H9 (cell line): ENCODE measurements at regions not wholly inside any gene's neighbourhood (a gene's known extent, or its start where the extent isn't known, plus 50 kb on each side); places are given as distances from the start of the nearest gene placed in this dataset.

ENCODE experiments used
- DNase-seq: peaks from one replicate; pipeline ENCODE4 v3.0.0-alpha.2; 2017
- H2AFZ ChIP-seq: one replicate; pipeline ENCODE4 v1.6.1; 2013; ENCODE audit warnings: mild to moderate bottlenecking, low read length, control low read depth, moderate library complexity
- H2AK5ac ChIP-seq: 2 replicates; pipeline ENCODE4 v1.6.1; 2013; ENCODE audit warnings: low read length, control low read depth, mixed read lengths; ENCODE audit not compliant: insufficient read length
- H2BK120ac ChIP-seq: one replicate; pipeline ENCODE4 v1.6.1; 2013; ENCODE audit warnings: low read depth, mild to moderate bottlenecking, low read length, control low read depth, inconsistent platforms; ENCODE audit not compliant: poor library complexity, severe bottlenecking
- H2BK12ac ChIP-seq: 2 replicates; pipeline ENCODE4 v1.6.1; 2013; ENCODE audit warnings: low read length, control low read depth, mixed read lengths, low read depth; ENCODE audit not compliant: insufficient read length
- H2BK15ac ChIP-seq: 2 replicates; pipeline ENCODE4 v1.6.1; 2013; ENCODE audit warnings: low read depth, low read length, control low read depth
- H2BK20ac ChIP-seq: one replicate; pipeline ENCODE4 v1.6.1; 2013; ENCODE audit warnings: low read depth, mild to moderate bottlenecking, low read length, control low read depth, inconsistent platforms; ENCODE audit not compliant: poor library complexity, severe bottlenecking
- H2BK5ac ChIP-seq: 2 replicates; pipeline ENCODE4 v1.6.1; 2013; ENCODE audit warnings: low read length, control low read depth, mixed read lengths; ENCODE audit not compliant: insufficient read length
- H3K14ac ChIP-seq: 2 replicates; pipeline ENCODE4 v1.6.1; 2013; ENCODE audit warnings: low read length, control low read depth; ENCODE audit not compliant: insufficient read depth
- H3K18ac ChIP-seq: 2 replicates; pipeline ENCODE4 v1.6.1; 2013; ENCODE audit warnings: low read depth, mild to moderate bottlenecking, mixed read lengths, low read length, control low read depth; ENCODE audit not compliant: insufficient read length
- H3K23ac ChIP-seq: 2 replicates; pipeline ENCODE4 v1.6.1; 2013; ENCODE audit warnings: low read length, control low read depth, mixed read lengths, low read depth; ENCODE audit not compliant: insufficient read length
- H3K23me2 ChIP-seq: 2 replicates; pipeline ENCODE4 v1.6.1; 2013; ENCODE audit warnings: low read depth, mild to moderate bottlenecking, mixed read lengths, low read length, control low read depth; ENCODE audit not compliant: insufficient read length, poor library complexity, severe bottlenecking
- H3K27ac ChIP-seq: 2 replicates; pipeline ENCODE4 v1.5.1; 2013; ENCODE audit warnings: low read length, control low read depth, mixed read lengths, low read depth; ENCODE audit not compliant: insufficient read length
- H3K27me3 ChIP-seq: 2 replicates; pipeline ENCODE4 v1.6.1; 2013; ENCODE audit warnings: low read length, control low read depth, inconsistent platforms; ENCODE audit not compliant: insufficient read depth
- H3K4ac ChIP-seq: 2 replicates; pipeline ENCODE4 v1.6.1; 2013; ENCODE audit warnings: low read depth, mild to moderate bottlenecking, control low read depth, inconsistent platforms, low read length, moderate library complexity
- H3K4me1 ChIP-seq: 2 replicates; pipeline ENCODE4 v1.6.1; 2013; ENCODE audit warnings: low read length, control low read depth, inconsistent platforms; ENCODE audit not compliant: insufficient read depth
- H3K4me2 ChIP-seq: 2 replicates; pipeline ENCODE4 v1.6.1; 2013; ENCODE audit warnings: low read length, control low read depth, mixed read lengths; ENCODE audit not compliant: insufficient read length, insufficient read depth
- H3K56ac ChIP-seq: 2 replicates; pipeline ENCODE4 v1.6.1; 2013; ENCODE audit warnings: low read depth, mild to moderate bottlenecking, mixed read lengths, low read length, control low read depth; ENCODE audit not compliant: insufficient read length
- H3K79me1 ChIP-seq: 2 replicates; pipeline ENCODE4 v1.6.1; 2013; ENCODE audit warnings: low read depth, mild to moderate bottlenecking, moderate library complexity, low read length, control low read depth, inconsistent platforms; ENCODE audit not compliant: insufficient read depth, poor library complexity, severe bottlenecking
- H3K79me2 ChIP-seq: 2 replicates; pipeline ENCODE4 v1.6.1; 2013; ENCODE audit warnings: low read length, control low read depth, inconsistent platforms; ENCODE audit not compliant: insufficient read depth
- H3K9ac ChIP-seq: 2 replicates; pipeline ENCODE4 v1.6.1; 2013; ENCODE audit warnings: low read length, control low read depth, mixed read lengths; ENCODE audit not compliant: insufficient read length; ENCODE audit errors: extremely low read depth
- H3K9me3 ChIP-seq: one replicate; pipeline ENCODE4 v1.6.1; 2013; ENCODE audit warnings: low read depth, low read length, inconsistent platforms; ENCODE audit not compliant: control insufficient read depth
- H3T11ph ChIP-seq: one replicate; pipeline ENCODE4 v1.6.1; 2013; ENCODE audit warnings: mild to moderate bottlenecking, low read length, control low read depth, inconsistent platforms
- H4K20me1 ChIP-seq: one replicate; pipeline ENCODE4 v1.6.1; 2013; ENCODE audit not compliant: control insufficient read depth, insufficient read length, insufficient read depth
- H4K5ac ChIP-seq: 2 replicates; pipeline ENCODE4 v1.6.1; 2013; ENCODE audit warnings: low read depth, mild to moderate bottlenecking, mixed read lengths, low read length, control low read depth; ENCODE audit not compliant: insufficient read length
- H4K8ac ChIP-seq: replicated peaks from 2 replicates; pipeline ENCODE4 v1.6.1; 2013; ENCODE audit warnings: low read length, control low read depth, mixed read lengths, low read depth; ENCODE audit not compliant: insufficient read length
- H4K91ac ChIP-seq: 2 replicates; pipeline ENCODE4 v1.6.1; 2013; ENCODE audit warnings: low read depth, mild to moderate bottlenecking, moderate library complexity, mixed read lengths, low read length, control low read depth; ENCODE audit not compliant: insufficient read length
- H3K27ac Mint-ChIP-seq, 3 experiments: 2 replicates in 2 of 3; 3 replicates in 1 of 3; pipeline ENCODE4 v1.8.0; 2020 to 2021; ENCODE audit warnings: mixed read lengths in 3 of 3, mild to moderate bottlenecking in 1 of 3, moderate library complexity in 1 of 3
- H3K27me3 Mint-ChIP-seq: 2 replicates; pipeline ENCODE4 v1.8.0; 2021; ENCODE audit warnings: low read depth, mild to moderate bottlenecking, moderate library complexity, mixed read lengths
- H3K36me3 Mint-ChIP-seq, 3 experiments: 2 replicates in 2 of 3; 3 replicates in 1 of 3; pipeline ENCODE4 v1.8.0; 2020 to 2021; ENCODE audit warnings: low read depth in 3 of 3, mixed read lengths in 3 of 3; ENCODE audit not compliant: insufficient read depth in 1 of 3
- H3K4me1 Mint-ChIP-seq, 2 experiments: 2 replicates each; pipeline ENCODE4 v1.8.0; 2020; ENCODE audit warnings: mixed read lengths in 2 of 2
- H3K4me3 Mint-ChIP-seq, 2 experiments: 2 replicates in 1 of 2; 3 replicates in 1 of 2; pipeline ENCODE4 v1.8.0; 2020 to 2021; ENCODE audit warnings: mild to moderate bottlenecking in 2 of 2, mixed read lengths in 2 of 2, moderate library complexity in 1 of 2
- H3K9me3 Mint-ChIP-seq, 2 experiments: 2 replicates in 1 of 2; 3 replicates in 1 of 2; pipeline ENCODE4 v1.8.0; 2020; ENCODE audit warnings: mild to moderate bottlenecking in 2 of 2, mixed read lengths in 2 of 2, moderate library complexity in 1 of 2
- CTCF ChIP-seq: fragments of 200-600 bp; sonication (generic); conservative IDR thresholded peaks from 3 replicates; pipeline ENCODE4 v1.8.0; 2021; ENCODE audit warnings: antibody characterized with exemption, mild to moderate bottlenecking
- WGBS: extraction: QIAGEN DNeasy Blood & Tissue Kit; methylation state at CpG from one replicate; pipeline ENCODE4 v1.1.7; 2013; ENCODE audit warnings: missing lambda C conversion rate, low lambda C conversion rate, mixed read lengths; ENCODE audit not compliant: insufficient read length; ENCODE audit errors: extremely low coverage; 5-methylcytosine and 5-hydroxymethylcytosine counted together

- Histone ChIP-seq H3K79me2 (no peaks in the 10 kb centered on the region), H3K4ac (no peak overlapping the region), H4K8ac (no peak overlapping the region), H3K23ac (no peak overlapping the region), H2BK120ac (no peak overlapping the region), H2AFZ (no peak overlapping the region), H3K27ac (no peak overlapping the region), H3K9me3 (no peaks in the 10 kb centered on the region), H3T11ph (no peak overlapping the region), H4K5ac (no peak overlapping the region), H3K79me1 (no peaks in the 10 kb centered on the region), H4K91ac (no peak overlapping the region), H3K27me3 (no peaks in the 10 kb centered on the region), H2BK20ac (no peak overlapping the region), H3K18ac (no peak overlapping the region), H3K23me2 (no peaks in the 10 kb centered on the region), H3K14ac (no peak overlapping the region), H4K20me1 (no peaks in the 10 kb centered on the region), H2BK15ac (no peak overlapping the region), H2BK5ac (no peak overlapping the region), H3K4me2 (no peak overlapping the region), H3K56ac (no peak overlapping the region), H2AK5ac (no peak overlapping the region), H3K9ac (no peak overlapping the region), H2BK12ac (no peak overlapping the region), H3K4me1 (no peaks in the 10 kb centered on the region)
- Mint-ChIP-seq H3K36me3 (no peaks in the 10 kb centered on the region), H3K27ac (no peak overlapping the region), H3K27me3 (peaks cover 4% of the 10 kb centered on the region; the same call in 1 of the 2 replicates), H3K9me3 (no peaks in the 10 kb centered on the region), H3K4me3 (no peak overlapping the region), H3K4me1 (no peaks in the 10 kb centered on the region)
- peak; percentile 52; the same call in 2 of the 3 replicates for TF ChIP-seq CTCF
- no CpG with 5 or more reads among the region's 2 CpGs for whole genome bisulfite sequencing
- no peak for DNase-seq
These were observed 162.1 kb upstream of the MIR17HG start for GRCh38 chr13:91185294-91185863.
